Embryonic facial prominence (tissue), 1 donor: ENCODE measurements at regions not wholly inside any gene's neighbourhood (a gene's known extent, or its start where the extent isn't known, plus 50 kb on each side); places are given as distances from the start of the nearest gene placed in this dataset.

Experiments
- DNase-seq: peaks from one replicate; pipeline ENCODE4 v3.0.0-alpha.2; 2016; ENCODE audit errors: extremely low spot score

GRCh38 chr16:47971225-47971624 is 184.6 kb downstream of the ABCC12 start:
- no peak for DNase-seq

GRCh38 chr16:47970291-47970931 is 185.4 kb downstream of the ABCC12 start:
- peak; percentile 14 for DNase-seq

GRCh38 chr16:47967374-47967773 is 188.4 kb downstream of the ABCC12 start:
- DNase-seq = no peak

- DNase-seq = no peak
Measured at GRCh38 chr16:47966325-47966724, 189.5 kb downstream of the ABCC12 start.

- DNase-seq = no peak
Measured at GRCh38 chr16:47965439-47965838, 190.4 kb downstream of the ABCC12 start.

GRCh38 chr16:47958726-47959125 is 197.1 kb downstream of the ABCC12 start:
- no peak for DNase-seq

- no peak for DNase-seq
Measured at GRCh38 chr16:47956916-47957315, 198.9 kb downstream of the ABCC12 start.

GRCh38 chr16:47949714-47950113 is 206.1 kb downstream of the ABCC12 start:
- no peak for DNase-seq

- no peak for DNase-seq
Measured at GRCh38 chr16:47949276-47949675, 206.5 kb downstream of the ABCC12 start.

- no peak for DNase-seq
Measured at GRCh38 chr16:47947723-47948122, 208.1 kb downstream of the ABCC12 start.

- no peak for DNase-seq
Measured at GRCh38 chr16:47946092-47946491, 209.7 kb downstream of the ABCC12 start.

- DNase-seq = no peak
Measured at GRCh38 chr16:47944589-47944988, 211.2 kb downstream of the ABCC12 start.

GRCh38 chr16:47943235-47943634 is 212.6 kb downstream of the ABCC12 start:
- DNase-seq = no peak

GRCh38 chr16:47940466-47940865 is 215.3 kb downstream of the ABCC12 start:
- no peak for DNase-seq

GRCh38 chr16:47939680-47940079 is 216.1 kb downstream of the ABCC12 start:
- no peak for DNase-seq

GRCh38 chr16:47938272-47938671 is 217.5 kb downstream of the ABCC12 start:
- no peak for DNase-seq

- DNase-seq = no peak
Measured at GRCh38 chr16:47928008-47928407, 227.8 kb downstream of the ABCC12 start.

- no peak for DNase-seq
Measured at GRCh38 chr16:47927330-47927729, 228.5 kb downstream of the ABCC12 start.

- DNase-seq = no peak
Measured at GRCh38 chr16:47925811-47926460, 229.9 kb downstream of the ABCC12 start.

- no peak for DNase-seq
Measured at GRCh38 chr16:47924950-47925349, 230.8 kb downstream of the ABCC12 start.

GRCh38 chr16:47921535-47921934 is 234.3 kb downstream of the ABCC12 start:
- DNase-seq = no peak

GRCh38 chr16:47920709-47921108 is 235.1 kb downstream of the ABCC12 start:
- no peak for DNase-seq

- no peak for DNase-seq
Measured at GRCh38 chr16:47917118-47917517, 238.7 kb downstream of the ABCC12 start.

- DNase-seq = no peak
Measured at GRCh38 chr16:47916266-47916665, 239.5 kb downstream of the ABCC12 start.
